Fibroblast of skin of right quadriceps (primary cell): ENCODE measurements at regions not wholly inside any gene's neighbourhood (a gene's known extent, or its start where the extent isn't known, plus 50 kb on each side); places are given as distances from the start of the nearest gene placed in this dataset.

Experiments
- DNase-seq: peaks from one replicate; pipeline ENCODE4 v3.0.0-alpha.2; 2013

DNA sequence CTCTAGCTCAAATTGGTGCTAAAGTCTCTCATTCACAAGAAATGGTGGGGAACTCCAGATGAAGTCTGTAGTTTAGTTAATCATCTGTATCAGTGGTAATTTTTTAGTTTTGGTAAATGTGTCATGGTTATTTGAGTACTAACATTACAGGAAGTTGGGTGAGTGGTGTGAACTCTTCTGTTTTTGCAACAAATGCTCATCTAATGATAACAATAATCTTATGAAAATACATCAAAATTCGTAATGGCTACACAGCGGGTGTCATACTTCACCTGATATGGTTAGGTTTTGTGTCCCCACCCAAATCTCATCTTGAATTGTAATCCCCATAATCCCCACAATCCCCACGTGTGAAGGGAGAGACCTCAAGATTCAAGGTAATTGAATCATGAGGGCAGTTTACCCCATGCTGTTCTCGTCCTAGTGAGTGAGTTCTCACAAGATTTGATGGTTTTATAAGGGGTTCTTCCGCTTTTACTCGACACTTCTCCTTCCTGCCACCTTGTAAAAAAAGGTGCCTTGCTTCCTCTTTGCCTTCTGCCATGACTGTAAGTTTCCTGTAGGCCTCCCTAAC lies 209.3 kb upstream of the FOXN3 start:
- DNase-seq, result no peak

DNA sequence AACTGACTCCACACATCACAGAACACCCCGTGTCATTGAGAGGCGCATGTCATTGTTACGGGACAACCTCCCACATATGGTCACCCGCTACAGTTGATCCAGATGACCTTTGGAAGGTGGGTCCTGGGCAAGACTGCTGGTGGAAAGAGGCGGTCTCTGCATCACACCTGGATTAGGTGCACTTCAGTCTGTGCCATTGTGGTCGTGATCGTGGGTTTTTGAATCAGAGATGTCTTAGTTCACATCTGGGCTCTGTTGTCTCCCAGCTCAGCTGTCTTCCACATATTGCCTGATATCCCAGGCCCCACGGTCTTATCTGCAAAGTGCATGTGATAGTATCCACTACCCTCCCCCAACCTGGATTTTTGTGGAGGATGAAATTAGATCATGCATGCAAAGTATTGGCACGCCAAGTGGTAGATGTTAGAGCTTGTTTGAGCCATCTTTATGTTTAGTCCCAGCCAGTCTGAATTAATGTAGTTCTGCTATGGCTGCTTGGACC lies 208.7 kb upstream of the FOXN3 start:
- no peak for DNase-seq

DNA sequence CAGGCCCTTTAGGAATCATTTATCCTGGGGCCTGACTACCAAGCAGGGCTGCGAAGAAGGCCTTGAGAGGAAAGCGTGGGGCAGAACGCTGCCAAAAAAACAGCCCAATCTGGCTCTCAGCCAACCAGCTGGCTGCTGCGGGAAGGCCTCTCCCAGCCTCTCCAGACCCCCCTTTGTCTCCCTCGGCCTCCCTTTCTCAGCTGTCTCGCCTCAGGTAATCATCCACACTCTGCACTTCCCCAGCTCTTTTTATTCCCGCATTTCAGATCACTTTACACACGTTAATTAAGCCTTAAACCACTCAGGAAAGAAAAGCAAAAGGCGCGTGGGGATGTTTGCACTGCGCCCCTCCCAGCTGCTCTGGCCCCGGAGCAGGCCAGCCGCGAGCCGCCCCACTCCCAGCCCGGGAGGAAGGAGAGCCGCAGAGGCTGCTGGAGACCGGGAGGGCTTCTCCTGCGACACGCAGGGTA lies 208.2 kb upstream of the FOXN3 start:
- no peak for DNase-seq

DNA sequence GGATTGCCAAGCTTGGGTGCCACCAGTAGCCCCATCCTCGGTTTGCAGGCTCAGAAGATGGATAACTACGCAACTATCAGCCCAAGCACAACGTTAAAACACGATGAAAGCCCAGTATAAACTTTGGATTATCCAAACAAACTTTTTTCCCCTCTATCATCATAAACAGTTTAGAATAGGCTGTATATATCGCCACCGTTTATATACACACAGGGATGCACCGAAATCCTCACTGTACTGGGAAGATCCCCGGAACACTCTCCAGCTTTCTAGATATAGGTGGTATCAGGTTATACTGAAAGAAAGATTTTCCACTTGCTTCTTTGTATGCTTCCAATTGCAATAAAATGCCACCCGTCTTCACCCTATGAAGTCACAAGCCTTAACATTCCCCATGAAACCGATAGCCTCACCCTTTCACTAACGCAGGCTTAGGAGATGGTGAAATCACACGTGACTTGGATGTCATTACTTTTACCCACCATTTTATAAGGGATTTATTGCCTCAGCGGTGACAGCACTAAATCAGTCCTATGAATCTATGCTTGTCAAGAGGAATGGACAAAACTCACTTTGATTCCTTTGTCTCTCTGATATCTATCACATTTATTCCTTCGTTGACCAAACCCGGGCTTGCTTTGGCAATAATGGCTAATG lies 207.6 kb upstream of the FOXN3 start:
- no peak for DNase-seq

DNA sequence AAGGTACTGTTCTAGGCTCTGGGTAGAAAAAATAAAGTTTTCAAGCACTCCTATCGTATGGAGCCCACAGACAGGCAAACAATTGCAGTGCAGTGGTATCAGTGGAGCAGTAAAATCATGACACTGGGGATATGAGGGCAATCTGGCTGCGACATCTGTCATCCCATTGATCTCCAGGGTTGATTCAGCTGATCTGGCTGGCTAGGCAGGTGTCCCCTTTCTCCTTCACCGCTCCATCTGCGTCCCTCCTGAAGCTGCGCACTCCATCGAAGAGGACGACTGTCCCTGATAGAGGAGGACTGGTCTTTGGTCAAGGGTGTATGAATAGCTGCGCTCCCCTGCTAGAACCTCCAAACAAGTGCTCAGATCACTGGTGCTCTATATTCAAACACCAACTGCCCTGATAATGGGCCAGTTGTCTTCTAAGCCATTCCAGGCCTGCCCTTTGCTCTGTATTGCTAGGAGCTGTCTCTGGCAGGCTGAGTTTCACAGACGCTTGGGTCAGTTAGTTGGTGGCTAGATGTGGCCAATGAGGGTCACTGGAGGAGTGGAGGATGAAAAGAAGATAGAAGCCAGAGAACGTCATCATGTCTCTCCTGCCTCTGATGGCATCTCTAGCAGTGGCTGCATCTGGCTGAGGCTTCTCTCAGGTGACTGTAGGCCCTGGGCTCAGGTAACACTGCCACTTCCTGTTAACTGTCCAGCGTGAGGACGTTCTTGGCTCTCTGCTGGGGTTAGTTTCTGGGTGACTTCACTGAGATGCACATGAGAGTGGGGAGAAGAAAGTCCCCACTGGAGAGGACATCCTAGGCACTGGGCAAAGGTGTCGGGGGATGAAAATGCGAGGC lies 205.0 kb upstream of the FOXN3 start:
- no peak for DNase-seq

DNA sequence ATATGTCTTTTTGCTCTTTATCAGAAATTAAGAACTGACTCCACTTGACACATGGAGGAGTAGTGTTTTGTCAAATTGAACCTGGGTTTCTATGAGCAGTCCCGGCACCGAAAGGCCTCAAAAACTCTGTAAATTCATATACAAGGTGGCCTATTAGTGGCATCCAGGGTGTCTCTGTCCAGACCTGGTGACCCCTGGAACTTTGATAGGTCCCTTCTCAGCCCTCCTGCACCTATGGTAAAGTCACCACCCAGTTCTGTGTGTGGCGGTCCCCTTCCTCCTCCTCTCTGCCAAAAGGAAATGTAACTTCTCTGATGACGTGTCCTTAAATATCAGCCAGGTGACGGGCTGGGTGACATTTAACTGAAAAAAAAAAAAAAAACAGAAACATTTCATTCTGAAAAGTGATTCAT lies 204.0 kb upstream of the FOXN3 start:
- DNase-seq, result no peak

DNA sequence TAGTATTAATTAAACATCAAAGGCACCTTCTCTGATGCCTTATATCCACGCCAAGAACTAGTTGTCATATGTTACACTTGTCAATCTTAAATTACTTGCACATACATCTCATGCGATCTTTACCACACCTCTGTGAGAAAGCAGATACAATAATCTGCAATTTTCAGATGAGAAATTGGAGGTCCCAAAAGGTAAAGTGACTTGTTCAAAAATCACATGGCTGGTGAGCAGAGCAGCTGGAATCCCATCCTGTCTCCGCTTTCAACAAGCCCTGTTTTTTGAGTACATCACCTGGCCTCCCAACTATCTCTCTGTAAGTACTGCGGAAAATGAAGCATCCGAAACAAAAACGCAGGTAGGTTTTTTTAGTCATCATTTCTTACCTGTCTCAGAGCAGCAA lies 203.4 kb upstream of the FOXN3 start:
- no peak for DNase-seq

DNA sequence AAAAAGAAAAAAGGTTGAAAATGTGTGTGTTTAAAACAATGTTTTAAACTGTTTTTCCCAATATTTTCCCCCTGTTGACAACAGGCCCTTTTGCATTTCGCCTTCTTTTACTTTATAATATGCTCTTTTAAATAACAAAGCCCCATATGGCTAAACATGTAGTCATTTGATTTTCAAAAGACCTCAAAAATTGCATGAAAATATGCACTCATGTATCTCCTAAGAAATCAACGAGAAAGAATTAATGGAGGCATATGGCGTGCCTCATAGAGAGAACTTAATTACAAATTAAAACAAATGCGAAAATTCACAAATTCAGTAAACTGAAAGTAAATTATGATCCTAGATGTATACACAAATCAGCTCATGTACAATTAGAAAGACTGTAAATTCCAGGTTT lies 202.6 kb upstream of the FOXN3 start:
- no peak for DNase-seq

DNA sequence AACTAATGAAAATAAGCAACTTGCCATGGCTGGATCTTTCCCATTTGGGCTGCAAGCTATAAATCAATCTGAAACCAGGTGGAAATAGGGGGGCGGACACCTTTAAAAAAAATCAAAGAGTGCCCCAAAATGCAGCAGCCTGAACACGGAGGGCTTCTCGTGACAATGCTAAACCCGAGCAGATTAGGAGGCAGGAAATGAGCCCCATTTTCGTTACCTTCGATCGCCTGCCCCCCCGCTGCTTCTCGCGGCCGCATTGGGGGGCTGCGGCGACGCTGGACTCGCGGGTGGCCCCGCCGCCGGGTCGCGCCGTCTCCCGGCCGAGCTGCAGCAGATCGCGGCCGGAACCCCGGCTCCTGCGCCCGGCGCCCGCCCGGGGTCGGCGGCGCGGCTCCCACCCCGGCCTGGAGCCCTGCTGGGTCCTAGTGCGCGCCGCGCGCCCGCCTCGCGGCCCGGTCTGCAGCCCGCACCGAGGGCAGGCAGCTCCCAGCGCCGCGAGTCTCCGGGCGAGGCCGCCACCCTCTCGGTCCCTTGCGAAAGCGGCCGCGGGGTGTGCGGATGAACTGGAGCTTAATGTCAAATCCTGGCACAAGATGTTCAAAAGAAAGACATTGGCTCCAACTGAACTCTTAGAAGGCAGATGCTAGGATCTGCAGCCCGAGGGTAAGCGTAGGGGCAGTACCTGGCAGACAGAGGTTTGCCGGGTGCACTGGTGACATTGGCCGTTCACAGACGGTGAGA lies 201.9 kb upstream of the FOXN3 start:
- peak; percentile 69 for DNase-seq

DNA sequence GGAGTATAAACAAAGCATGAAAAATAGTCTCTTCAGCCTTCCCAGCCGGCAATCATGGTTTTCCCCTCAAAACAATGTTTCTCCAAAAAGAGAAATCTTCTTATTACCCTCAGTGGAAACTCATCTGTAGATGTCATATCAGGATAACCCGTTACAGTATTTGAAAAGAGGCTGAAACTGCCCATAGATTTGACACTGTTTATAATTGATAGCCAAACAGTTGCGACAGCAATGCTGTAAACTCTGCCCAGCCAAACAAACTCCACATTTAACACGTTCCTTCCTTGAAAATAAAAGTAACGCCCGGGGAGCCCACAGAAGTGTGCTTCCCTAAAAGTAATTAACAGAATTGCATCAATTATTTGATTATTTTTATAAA lies 201.3 kb upstream of the FOXN3 start:
- DNase-seq, result peak; percentile 25

DNA sequence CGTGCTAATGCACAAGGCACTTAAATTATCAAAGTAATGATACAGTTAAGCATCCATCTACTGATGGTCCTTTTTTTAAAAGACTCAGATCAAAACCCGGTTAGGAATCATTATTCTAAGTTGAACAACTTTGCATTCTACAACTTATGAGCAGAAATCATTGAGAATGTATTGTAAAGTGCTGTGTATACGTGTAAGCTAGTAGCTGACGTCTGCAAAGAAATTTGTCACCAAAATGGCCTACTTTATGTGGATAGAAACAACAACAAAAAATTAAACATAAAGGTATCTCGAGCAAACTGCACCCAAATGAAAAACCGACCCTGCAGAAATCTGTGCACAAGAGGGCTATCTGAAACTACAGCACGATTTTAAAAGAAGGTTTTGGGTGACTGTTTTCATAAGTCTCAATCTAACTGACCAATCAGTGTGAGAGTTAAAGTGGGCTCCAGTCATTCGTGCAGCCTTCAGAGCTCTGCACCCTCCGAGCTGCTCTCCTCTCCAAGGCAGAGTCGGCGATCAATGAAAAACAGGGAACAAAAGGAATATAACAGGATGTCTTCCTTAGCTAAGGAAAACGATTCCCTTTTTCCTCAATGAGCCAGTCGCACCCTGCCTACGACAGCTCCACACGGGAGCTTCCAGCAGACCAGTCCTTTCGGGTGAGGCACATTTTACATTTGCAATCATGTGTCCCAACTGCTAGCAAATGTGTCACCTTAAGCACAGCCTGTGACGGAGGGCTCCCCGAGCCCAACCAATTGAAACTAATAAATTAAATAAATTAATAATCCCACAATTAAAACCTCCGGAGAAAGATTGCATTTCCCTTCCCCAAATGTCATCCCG lies 200.7 kb upstream of the FOXN3 start:
- peak; percentile 61 for DNase-seq

DNA sequence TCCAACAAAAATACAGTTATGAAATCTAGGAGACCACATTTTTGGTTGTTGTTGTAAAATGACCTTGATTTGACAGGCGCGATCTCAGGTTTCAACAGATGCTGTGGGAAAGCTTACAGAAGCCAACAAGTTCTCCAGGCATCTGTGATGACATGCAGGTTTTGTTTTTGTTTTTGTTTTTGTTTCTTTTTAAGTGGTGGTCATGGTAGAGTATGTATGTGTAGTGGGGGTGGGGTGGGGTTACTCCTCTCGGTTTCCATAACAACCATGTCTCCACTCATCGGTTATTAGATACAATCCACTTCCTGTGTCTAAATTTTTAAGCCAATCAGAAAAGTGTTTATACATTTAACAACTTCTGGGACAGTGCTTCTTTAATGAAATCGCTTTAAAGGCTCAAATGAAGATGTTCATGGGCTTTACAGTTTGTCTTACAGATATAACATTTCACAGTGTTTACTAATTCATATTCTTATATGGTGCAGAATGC lies 199.9 kb upstream of the FOXN3 start:
- peak; percentile 40 for DNase-seq

DNA sequence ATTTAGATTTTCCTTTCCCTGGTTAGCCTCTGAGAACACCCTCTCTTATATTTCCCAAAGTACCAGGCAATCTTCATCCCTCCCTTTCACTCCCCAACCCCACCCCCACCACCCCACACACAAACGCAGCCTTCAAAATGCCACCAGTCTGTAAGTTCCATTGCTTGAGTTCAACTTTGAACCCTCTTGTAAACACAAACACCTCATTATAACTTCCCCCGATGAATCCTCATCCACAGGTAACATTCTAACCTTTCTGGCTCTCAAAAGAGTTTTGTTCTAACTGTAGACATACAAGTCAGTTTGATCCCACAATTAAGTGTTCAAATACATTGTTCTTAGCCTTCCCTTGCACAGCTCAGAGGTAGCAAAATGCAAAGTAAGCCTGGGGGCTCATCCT lies 199.4 kb upstream of the FOXN3 start:
- no peak for DNase-seq

DNA sequence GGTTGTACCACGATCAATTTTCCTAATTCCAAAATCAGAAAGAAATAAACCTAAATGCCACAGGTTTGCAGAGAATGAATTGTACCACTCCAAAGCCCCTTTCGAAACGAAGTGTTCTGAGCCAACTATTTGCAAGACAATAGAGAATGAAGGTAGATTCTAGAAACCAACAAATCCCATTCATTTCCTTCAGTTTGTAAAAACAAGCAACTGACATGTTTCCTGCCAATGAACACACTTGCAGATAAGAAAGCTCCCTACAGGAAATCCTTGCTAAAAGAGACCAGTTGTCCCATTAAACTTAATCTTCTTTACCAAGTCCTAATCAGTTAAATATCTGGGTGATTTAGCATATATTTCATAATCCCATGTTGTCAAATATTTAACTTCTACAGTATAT lies 198.4 kb upstream of the FOXN3 start:
- no peak for DNase-seq

DNA sequence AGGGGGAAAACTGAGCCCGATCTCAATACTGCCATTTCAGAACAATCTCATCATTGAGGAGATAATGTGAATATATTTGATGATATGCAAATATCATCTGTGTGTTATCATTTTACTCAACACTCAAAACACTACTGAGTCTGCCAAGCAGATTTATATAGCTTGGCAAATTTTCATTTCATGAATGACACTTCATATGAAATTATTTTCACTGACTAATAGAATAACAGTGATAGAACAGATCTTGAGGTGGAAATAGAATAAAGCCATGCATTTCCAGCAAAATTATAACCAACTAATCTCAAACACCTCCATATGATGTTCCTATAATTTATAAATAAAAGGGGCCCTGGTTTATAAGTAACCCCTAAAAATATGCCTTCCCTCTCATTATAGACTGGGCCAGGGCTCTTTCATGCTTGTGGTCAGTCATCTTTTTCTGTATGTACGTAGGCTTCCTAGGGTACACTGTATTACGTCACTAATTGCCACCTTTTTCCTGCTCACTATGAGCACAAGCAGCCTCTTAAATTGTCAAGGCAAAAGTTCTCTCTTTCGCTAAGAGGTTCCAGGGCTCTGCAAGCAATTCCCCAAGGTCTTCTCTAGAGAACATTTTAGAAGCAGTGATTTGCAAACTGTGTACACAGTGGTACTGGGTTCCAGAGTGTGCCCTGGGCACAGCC lies 197.1 kb upstream of the FOXN3 start:
- no peak for DNase-seq

DNA sequence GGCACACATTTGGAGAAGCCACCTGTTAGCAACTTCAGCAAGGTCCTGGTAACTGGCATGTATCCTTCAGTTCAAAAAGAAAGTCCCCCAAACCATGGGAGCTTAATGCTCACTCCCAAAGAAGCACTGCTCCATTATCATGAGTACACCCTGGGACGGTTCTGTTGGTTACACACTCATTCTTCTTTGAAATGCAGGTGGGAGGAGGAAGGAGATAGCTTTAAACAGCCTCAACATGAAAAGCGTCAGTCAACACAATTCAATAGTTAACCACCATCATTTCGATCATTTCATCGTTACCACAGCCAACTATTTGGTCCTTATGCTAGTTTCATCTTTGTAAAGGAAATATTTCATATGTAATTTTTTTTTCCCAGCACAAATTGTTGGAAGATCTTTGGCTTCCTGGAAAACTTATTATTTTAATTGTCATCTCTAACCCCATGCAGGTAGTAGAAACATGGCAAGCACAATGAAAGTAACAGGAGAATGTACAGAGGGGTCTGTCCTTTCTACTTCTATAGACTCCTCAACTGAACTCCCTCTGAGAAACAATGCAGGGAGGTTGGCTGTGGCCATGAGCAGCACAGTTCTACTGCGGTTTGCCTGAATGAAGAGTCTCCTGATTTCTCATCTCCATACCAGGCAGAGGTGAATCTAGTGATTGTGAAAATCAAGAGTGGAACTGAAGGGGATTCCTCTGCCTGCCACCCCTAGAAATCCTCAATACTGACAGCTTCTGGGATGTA lies 196.4 kb upstream of the FOXN3 start:
- no peak for DNase-seq

DNA sequence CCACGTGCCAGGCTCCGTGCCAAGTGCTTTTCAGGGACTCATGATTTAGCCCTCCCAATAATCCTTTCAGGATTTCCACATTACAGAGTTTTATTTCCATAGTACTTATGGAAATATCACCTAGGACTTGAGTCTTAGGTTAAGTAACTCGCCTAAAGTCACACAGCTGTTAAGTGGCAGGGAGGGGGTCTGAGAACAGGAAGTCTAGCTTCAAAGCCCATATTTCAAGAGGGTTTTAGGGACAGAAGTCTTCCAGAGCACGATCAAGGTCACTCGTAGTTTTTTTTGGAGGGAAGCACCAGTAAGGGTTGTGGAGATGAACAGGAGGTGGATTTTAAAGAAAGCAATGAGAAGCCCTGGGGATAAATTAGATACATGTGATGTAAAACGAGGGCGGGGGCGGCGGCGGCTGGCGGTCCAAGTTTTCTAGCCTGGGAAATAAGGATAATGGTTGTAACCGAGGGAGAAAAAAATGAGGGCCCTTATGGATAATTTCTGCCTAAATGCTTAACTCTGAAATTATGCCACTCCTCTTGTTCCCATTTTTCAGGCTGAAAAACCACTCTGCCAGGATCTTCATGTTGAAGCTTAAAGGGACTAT lies 192.6 kb upstream of the FOXN3 start:
- DNase-seq, result no peak

DNA sequence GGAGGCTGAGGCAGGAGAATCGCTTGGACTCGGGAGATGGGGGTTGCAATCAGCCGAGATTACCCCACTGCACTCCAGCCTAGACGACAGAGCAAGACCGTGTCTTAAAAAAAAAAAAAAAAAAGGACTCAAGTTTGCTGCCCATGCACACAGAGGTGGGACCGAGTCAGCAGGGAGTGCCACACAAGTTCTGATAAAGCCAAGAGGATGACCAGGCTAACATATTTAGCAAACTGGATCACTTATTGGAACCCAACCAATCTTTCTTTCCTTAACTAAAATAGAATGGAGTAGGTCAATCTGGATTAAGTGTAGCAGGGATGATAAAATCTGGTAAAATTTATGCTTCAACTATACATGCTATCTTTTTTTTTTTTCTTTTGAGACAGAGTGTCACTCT lies 190.4 kb upstream of the FOXN3 start:
- no peak for DNase-seq

DNA sequence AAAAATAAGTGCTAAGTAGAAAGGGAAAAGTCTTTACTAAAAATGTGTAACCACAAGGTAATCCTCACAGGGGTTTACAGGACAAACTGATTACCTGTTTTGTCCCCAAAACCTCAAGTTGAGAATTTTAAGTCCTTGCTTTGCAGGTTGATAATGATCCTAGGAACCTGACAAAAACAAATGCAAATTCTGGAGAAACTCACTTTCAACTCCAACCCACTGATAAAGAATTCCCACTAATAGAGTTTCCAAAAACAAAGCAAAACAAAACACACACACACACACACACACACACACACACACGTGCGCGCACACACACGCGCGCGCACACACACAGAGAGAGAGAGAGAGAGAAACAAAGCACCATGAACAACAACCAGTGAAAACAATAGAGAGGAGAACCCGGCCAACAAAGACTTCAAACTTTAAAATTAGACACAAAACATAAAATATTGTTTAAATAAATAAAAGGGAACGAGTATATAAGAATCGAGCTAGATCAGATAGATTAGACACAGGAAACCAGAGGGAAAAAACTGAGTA lies 187.0 kb upstream of the FOXN3 start:
- DNase-seq, result no peak
